Fibroblast of peridontal ligament (primary cell): ENCODE measurements at regions not wholly inside any gene's neighbourhood (a gene's known extent, or its start where the extent isn't known, plus 50 kb on each side); places are given as distances from the start of the nearest gene placed in this dataset.
"Not testable (repeated sequence)": the region's sequence is repeated elsewhere in the genome, so short reads cannot be mapped to it uniquely, and the experiment has no call there.

ENCODE experiments used
- DNase-seq: peaks from one replicate; pipeline ENCODE4 v3.0.0-alpha.2; 2010; ENCODE audit errors: extremely low read depth

GRCh38 chr6:112576423-112576822, 229.3 kb downstream of the RFPL4B start:
- no peak for DNase-seq

GRCh38 chr6:112579601-112580000, 232.5 kb downstream of the RFPL4B start:
- peak; percentile 34 for DNase-seq

- no peak for DNase-seq
Observed at GRCh38 chr6:112581015-112581414, 233.9 kb downstream of the RFPL4B start.

GRCh38 chr6:112590326-112590725, 243.2 kb downstream of the RFPL4B start:
- no peak for DNase-seq

DNA sequence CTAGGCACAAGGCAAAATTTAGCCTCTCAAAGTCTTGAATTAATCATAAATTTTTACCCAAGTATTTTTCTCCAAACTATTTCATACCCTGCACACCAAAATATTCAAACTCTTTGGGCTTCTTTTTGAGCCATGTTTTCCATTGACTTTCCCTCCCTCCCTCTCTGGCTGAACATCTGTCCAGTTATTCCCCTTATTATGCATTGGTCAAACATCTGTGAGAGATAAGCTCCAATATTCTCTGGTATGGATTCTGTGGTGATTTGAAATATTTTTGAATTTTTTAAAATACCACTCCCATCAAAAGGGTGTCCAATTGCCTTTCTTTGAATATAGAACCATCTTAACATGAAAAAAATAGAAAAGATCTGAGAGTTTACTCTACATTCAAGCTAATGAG, 244.2 kb downstream of the RFPL4B start:
- peak; percentile 44 for DNase-seq

DNA sequence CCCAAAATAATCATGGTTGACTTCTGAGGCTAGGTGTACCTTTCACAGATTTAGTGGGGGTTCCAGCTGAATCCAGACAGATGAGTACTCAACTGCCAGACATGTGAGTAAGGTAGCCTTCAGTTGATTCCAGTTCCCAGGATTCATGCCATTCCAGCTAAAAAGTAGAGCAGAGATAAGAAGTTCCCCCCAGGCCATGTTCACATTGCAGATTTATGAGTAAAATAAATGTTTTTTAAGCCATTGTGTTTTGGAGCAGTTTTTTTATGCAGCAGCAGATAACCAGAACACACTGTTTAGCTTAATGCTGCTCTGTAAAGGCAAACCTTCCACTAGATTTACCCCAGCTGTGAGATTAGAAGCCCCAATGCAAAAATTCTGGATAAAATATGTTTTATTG, 245.0 kb downstream of the RFPL4B start:
- no peak for DNase-seq

GRCh38 chr6:112594886-112595594, 247.9 kb downstream of the RFPL4B start:
- no peak for DNase-seq

DNA sequence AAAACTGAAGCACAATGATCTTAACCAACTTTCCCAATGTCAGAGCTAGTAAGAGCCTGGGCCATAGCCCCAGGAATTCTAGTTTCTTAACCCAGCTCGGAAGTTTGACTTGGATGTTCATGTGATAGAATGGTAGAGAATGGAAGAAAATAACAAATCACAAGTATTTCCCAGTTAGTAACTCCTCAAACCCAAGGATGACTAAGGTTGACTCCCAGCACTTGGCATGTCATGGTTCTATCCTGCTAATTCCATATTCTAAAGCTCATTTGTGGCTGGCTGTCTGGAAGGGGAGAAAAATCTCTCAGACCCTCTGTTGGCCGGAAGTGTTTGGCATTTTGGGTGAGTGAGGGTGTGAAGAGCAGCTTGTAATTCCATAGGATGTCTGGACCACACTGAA, 248.7 kb downstream of the RFPL4B start:
- DNase-seq, result no peak

- no peak for DNase-seq
Observed at GRCh38 chr6:112597176-112597575, 250.0 kb downstream of the RFPL4B start.

- no peak for DNase-seq
Observed at GRCh38 chr6:112600168-112600567, 253.0 kb downstream of the RFPL4B start.

DNA sequence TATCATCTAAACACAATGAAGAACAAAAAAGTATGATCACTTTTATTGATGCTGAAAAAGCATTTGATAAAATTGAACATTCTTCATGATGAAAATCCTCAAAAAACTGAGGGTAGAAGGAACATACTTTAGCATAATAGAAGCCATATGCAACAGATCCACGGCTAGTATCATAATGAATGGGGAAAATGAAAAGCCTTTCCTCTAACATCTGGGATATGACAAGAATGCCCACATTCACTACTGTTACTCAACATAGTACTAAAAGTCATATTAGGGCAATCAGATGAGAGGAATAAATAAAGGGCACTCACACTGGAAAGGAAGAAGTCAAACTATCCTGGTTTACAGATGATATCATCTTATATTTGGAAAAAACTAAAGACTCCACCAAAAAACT, 256.6 kb downstream of the RFPL4B start:
- peak; percentile 56 for DNase-seq

GRCh38 chr6:112606656-112607435, 259.7 kb downstream of the RFPL4B start:
- DNase-seq, result peak; percentile 30

- DNase-seq, result not testable (repeated sequence)
Observed at GRCh38 chr6:112608925-112609324, 261.8 kb downstream of the RFPL4B start.

DNA sequence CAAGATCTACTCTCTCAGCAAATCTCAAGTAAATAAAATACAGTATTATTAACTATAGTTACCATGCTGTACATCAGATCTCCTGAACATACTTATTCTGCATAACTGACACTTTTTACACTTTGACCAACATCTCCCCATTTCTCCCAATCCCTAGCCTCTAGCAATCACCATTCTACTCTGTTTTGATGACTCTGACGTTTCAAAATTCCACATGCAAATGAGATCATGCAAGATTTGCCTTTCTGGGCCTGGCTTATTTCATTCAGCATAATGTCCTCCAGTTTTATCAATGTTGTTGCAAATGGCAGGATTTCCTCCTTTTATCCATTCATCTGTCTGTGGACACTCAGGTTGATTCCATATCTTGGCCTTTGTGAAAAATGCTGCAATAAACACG, 266.3 kb downstream of the RFPL4B start:
- no peak for DNase-seq

DNA sequence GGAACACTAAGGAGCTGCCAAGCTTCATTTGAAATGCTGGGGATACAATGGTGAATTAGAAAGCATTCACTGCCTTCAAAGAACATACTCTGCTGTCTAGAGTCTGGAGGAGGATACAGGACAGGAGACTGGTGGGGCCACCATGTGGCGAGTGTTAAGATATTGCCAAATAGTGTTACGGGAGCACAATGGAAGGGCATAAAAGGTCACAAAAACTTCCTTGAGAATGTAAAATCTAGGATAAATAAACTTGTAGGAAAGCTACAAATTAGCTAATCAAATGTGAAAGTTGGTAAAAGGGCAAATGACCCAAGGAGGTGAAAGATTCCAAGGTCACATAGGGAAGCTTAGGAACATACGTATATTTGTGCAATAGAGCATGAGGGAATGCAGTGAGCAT, 271.7 kb downstream of the RFPL4B start:
- no peak for DNase-seq

GRCh38 chr6:112620812-112621569, 273.9 kb downstream of the RFPL4B start:
- peak; percentile 71 for DNase-seq

DNA sequence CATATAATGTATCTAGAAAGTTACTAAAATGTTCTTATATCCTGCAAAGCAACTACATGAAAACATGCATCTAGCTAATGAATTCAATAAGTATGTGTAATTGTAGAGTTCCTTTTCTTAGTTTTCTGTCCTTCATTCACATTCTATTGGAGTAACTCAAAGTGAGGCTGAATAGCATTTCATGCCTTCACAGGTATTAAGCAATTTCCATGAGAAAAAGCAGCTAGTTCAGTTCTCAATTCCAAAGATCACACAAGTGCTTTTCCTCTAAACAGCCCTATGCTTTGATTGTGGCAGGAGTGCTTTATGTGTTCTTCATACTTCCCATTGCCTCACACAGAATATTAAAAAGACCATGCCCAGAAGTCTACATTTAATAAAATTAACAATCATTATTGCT, 274.9 kb downstream of the RFPL4B start:
- peak; percentile 44 for DNase-seq

DNA sequence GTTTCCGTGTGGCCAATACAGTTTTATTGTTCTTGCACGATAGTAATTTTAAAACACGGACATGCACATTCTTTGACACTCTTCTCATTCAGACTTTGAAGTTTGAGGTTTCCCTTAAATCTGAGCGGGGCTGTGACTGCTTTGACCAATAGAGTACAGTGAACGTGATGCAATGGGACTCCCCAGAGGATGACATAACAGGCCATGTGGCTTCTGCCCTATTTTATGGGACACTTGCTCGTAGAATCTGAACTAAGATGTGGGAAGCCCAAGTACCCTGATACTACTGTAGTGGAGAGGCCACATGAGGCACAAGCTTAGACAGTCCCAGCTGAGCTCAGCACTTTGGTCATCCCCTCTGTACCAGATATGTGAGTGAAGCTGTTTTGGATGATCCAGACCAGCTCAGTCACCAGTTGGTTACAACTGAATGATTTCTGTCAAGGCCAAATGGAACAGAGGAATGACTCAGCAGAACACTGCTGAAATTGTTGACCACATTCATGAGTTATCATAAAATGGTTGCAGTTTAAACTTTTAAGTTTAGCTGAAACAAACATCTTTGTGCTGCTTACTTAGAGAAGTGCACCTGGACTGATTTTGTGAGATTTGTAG, 279.4 kb downstream of the RFPL4B start:
- DNase-seq, result peak; percentile 90

DNA sequence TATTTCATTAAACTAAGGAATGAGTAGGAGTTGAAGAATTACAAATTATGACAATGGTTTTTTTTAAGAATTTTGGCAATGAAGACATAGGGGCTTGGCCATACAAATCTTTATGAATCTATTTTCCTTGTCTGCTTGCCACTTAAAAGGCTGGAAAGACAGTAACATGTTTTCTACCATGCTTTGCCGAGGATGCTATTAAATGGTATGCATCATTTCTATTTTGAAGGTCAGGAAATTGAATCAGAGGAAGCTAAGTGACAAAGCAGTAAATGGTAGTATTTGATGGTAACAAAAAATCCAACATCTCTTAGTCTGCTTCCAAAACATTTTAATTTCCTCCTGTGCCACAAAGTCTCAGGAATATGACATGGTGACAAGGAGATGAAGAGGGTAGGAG, 287.2 kb downstream of the RFPL4B start:
- DNase-seq, result no peak

GRCh38 chr6:112636650-112637262, 289.6 kb downstream of the RFPL4B start:
- DNase-seq, result peak; percentile 68

DNA sequence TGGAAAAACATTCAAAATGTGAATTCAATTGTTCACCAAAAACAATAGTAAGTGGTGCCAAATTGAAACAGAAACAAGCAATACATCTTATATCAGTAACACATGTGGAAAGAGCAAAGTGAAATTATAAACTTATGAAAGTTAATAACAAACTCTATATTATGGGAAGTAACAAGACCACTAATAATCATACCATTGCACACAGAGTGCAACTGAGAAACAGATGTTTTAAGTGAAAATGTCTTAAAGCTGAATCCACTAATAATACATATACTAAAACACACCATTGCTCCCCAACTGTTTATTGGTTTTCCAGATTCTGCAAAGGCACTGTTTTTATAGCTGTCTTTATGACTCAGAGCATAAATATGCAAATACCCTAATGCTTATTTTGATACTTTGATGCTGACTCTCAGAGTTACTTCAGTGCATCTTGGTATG, 292.3 kb downstream of the RFPL4B start:
- DNase-seq, result peak; percentile 90

DNA sequence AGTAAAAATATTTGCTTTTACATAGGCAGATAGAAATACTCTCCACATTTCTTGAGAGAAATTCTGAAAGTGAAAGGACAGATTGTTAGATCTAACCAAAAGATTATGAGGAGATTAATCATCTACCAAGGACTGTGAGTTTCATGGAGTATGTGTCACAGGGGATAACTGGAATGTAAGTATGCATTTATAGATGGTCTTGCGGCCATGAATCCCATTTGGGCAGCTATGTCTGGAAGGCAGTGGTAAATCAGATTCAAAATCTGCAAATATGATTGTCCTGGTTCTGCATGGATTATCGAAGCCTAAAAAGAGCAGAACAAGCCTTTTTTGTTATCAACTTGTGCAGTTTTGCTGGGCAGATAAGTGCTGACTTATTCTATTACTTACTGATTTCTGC, 293.8 kb downstream of the RFPL4B start:
- peak; percentile 87 for DNase-seq
